HEK293 (cell line): ENCODE measurements at regions not wholly inside any gene's neighbourhood (a gene's known extent, or its start where the extent isn't known, plus 50 kb on each side); places are given as distances from the start of the nearest gene placed in this dataset.

Source experiments
- CTCF ChIP-seq: fragments of 450-650 bp; formaldehyde crosslinking; IDR thresholded peaks from 2 replicates; pipeline ENCODE4 v1.5.1; 2016; ENCODE audit warnings: missing biosample characterization, missing genetic modification characterization
- SALL2 ChIP-seq: fragments of 450-650 bp; formaldehyde crosslinking; IDR thresholded peaks from 2 replicates; pipeline ENCODE4 v1.5.0; 2017; ENCODE audit warnings: missing biosample characterization, mild to moderate bottlenecking, missing genetic modification characterization, borderline replicate concordance
- ZBTB7A ChIP-seq: fragments of 450-650 bp; formaldehyde crosslinking; IDR thresholded peaks from 2 replicates; pipeline ENCODE4 v1.5.1; 2016; ENCODE audit warnings: low read depth, missing biosample characterization, missing genetic modification characterization
- ZNF274 ChIP-seq, 2 experiments: fragments of 200-500 bp in 1 of 2; fragments of 450-650 bp in 1 of 2; sonication (Bioruptor generic) in 1 of 2; formaldehyde crosslinking in 1 of 2; IDR thresholded peaks; 2 replicates each; pipeline versions ENCODE4 v1.5.1 to v1.6.1; 2014 to 2016; ENCODE audit warnings: borderline replicate concordance in 1 of 2, inconsistent platforms in 1 of 2, low read length in 1 of 2, missing biosample characterization in 1 of 2, missing genetic modification characterization in 1 of 2
- ZNF555 ChIP-seq: fragments of 450-650 bp; formaldehyde crosslinking; conservative IDR thresholded peaks from 2 replicates; pipeline ENCODE4 v1.5.1; 2017; ENCODE audit warnings: missing biosample characterization, mild to moderate bottlenecking, missing genetic modification characterization, inconsistent platforms

DNA sequence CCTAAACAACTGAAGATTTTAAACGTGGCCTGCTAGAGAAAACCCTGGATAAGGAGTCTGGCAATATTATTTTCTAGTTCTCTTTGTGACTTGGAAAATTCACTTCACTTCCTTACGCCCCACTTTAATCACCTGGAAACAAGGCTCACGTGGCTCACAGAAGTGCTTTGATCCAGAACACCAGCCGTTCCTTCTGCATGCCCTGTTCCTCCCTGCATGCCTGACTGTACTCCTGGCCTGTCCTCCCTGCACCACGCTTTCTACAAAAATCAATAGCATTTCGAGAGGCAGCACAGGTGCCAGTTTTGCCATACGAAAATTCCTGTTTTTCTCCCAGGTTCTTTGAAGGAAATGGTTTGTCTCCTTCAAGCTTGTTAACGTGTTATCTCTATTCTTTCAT is 474.2 kb upstream of the RGMA start:
- no peak for TF ChIP-seq CTCF (tag by site-specific recombination)
- no peak for TF ChIP-seq ZBTB7A (tag by site-specific recombination)
- no peak for TF ChIP-seq ZNF274 (IDR thresholded peaks at IDR 0.05; ENCODE audit: low read length)
- TF ChIP-seq ZNF274 (tag by site-specific recombination; IDR thresholded peaks at IDR 0.05; ENCODE audit: borderline replicate concordance): no peak
- TF ChIP-seq SALL2 (tag by site-specific recombination): no peak
- TF ChIP-seq ZNF555: no peak
